GM19395 (cell line): ENCODE measurements at regions not wholly inside any gene's neighbourhood (a gene's known extent, or its start where the extent isn't known, plus 50 kb on each side); places are given as distances from the start of the nearest gene placed in this dataset.

ENCODE experiments used
- ATAC-seq: cut with Tn5 transposase; IDR thresholded peaks from one replicate; pipeline ENCODE4 v1.9.1; 2021; ENCODE audit warnings: mild to moderate bottlenecking, moderate library complexity; ENCODE audit not compliant: unreplicated experiment

GRCh38 chr2:12379143-12379542 lies 337.6 kb upstream of the TRIB2 start:
- no peak for ATAC-seq

GRCh38 chr2:12381543-12382325 lies 335.0 kb upstream of the TRIB2 start:
- no peak for ATAC-seq

- ATAC-seq, result no peak
These were observed 334.4 kb upstream of the TRIB2 start for GRCh38 chr2:12382366-12382765.

GRCh38 chr2:12389344-12390045 lies 327.2 kb upstream of the TRIB2 start:
- no peak for ATAC-seq

GRCh38 chr2:12391116-12391515 lies 325.6 kb upstream of the TRIB2 start:
- ATAC-seq, result no peak

- ATAC-seq, result no peak
These were observed 320.0 kb upstream of the TRIB2 start for GRCh38 chr2:12396699-12397098.

GRCh38 chr2:12397854-12398253 lies 318.9 kb upstream of the TRIB2 start:
- no peak for ATAC-seq

- no peak for ATAC-seq
These were observed 317.5 kb upstream of the TRIB2 start for GRCh38 chr2:12399240-12399639.

GRCh38 chr2:12400543-12400942 lies 316.2 kb upstream of the TRIB2 start:
- ATAC-seq, result no peak

- ATAC-seq, result no peak
These were observed 314.1 kb upstream of the TRIB2 start for GRCh38 chr2:12402440-12403139.

GRCh38 chr2:12404497-12404896 lies 312.2 kb upstream of the TRIB2 start:
- ATAC-seq, result no peak

GRCh38 chr2:12407160-12407559 lies 309.6 kb upstream of the TRIB2 start:
- ATAC-seq, result no peak

- ATAC-seq, result peak; percentile 99
These were observed 303.8 kb upstream of the TRIB2 start for GRCh38 chr2:12412898-12413305.

GRCh38 chr2:12415536-12415935 lies 301.2 kb upstream of the TRIB2 start:
- ATAC-seq, result no peak

GRCh38 chr2:12416600-12416999 lies 300.1 kb upstream of the TRIB2 start:
- ATAC-seq, result no peak

- no peak for ATAC-seq
These were observed 298.9 kb upstream of the TRIB2 start for GRCh38 chr2:12417786-12418185.

- no peak for ATAC-seq
These were observed 296.9 kb upstream of the TRIB2 start for GRCh38 chr2:12419803-12420202.

GRCh38 chr2:12421046-12421445 lies 295.7 kb upstream of the TRIB2 start:
- ATAC-seq, result no peak

GRCh38 chr2:12424219-12424618 lies 292.5 kb upstream of the TRIB2 start:
- ATAC-seq, result no peak

- ATAC-seq, result no peak
These were observed 291.9 kb upstream of the TRIB2 start for GRCh38 chr2:12424809-12425208.

- ATAC-seq, result no peak
These were observed 288.4 kb upstream of the TRIB2 start for GRCh38 chr2:12428324-12428723.

- ATAC-seq, result no peak
These were observed 287.9 kb upstream of the TRIB2 start for GRCh38 chr2:12428786-12429185.
